HCEC 1CT (cell line): ENCODE measurements at regions not wholly inside any gene's neighbourhood (a gene's known extent, or its start where the extent isn't known, plus 50 kb on each side); places are given as distances from the start of the nearest gene placed in this dataset.
"Not testable (repeated sequence)": the region's sequence is repeated elsewhere in the genome, so short reads cannot be mapped to it uniquely, and the experiment has no call there.

Experiments used
- DNase-seq: peaks from one replicate; pipeline ENCODE4 v3.0.0-alpha.2; 2017

DNA sequence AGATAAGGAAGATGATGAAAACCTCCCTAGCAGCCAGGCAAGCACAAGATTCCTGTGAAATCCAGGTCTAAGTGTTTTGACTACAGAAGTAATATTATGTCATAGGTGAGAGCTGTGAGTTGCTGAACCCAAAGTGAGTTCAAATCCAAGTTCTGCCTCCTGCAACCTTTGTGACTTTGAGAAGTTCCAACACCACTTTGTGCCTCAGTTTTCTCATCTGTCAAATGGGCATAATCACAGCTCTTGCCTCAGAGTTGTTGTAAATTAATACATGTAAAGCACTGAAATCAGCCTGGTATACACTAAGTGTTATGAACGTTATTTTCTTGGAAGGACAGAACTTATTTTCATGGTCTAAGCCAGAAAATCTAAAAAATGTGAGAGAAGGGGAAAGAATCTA is 210.3 kb upstream of the FRG2C start:
- DNase-seq: not testable (repeated sequence)

DNA sequence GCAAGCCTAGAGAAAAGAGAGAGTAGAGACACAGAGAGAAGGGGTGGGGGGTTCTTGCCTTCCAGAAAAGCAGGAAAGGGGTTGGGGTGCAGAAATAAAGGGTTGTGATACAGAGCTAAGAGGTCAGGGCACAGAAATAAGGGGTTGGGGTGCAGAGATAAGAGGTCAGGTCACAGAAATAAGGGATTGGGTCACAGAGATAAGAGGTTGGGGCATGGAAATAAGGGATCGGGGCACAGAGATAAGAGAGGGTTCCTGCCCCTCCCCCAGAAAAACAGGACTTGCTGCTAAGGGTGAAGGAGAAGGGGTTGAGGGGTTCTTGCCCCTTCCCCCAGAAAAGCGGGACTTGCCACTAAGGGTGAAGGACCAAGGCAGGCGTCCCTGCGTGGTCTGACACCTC is 189.6 kb upstream of the FRG2C start:
- DNase-seq: not testable (repeated sequence)

- not testable (repeated sequence) for DNase-seq
Measured at GRCh38 chr3:75496600-75496999, 167.5 kb upstream of the FRG2C start.

- not testable (repeated sequence) for DNase-seq
Measured at GRCh38 chr3:75500357-75500756, 163.8 kb upstream of the FRG2C start.

DNA sequence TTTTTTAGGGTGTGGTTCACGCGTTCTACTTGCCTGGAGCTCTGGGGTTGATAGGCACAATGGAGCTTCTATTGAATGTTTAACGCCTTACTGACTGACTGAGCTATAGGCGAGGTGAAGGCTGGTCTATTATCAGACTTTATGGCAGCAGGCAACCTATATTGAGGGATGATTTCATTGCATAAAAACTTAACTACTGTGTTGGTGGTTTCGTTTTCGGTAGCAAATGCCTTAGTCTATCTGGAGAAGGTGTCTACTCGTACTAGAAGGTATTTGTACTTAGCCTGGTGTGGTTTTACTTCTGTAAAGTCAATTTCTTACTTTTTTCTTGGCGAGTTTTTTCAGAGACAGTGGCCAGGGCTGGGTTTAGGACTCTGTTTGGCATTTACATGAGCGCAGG is 162.0 kb upstream of the FRG2C start:
- DNase-seq: not testable (repeated sequence)

DNA sequence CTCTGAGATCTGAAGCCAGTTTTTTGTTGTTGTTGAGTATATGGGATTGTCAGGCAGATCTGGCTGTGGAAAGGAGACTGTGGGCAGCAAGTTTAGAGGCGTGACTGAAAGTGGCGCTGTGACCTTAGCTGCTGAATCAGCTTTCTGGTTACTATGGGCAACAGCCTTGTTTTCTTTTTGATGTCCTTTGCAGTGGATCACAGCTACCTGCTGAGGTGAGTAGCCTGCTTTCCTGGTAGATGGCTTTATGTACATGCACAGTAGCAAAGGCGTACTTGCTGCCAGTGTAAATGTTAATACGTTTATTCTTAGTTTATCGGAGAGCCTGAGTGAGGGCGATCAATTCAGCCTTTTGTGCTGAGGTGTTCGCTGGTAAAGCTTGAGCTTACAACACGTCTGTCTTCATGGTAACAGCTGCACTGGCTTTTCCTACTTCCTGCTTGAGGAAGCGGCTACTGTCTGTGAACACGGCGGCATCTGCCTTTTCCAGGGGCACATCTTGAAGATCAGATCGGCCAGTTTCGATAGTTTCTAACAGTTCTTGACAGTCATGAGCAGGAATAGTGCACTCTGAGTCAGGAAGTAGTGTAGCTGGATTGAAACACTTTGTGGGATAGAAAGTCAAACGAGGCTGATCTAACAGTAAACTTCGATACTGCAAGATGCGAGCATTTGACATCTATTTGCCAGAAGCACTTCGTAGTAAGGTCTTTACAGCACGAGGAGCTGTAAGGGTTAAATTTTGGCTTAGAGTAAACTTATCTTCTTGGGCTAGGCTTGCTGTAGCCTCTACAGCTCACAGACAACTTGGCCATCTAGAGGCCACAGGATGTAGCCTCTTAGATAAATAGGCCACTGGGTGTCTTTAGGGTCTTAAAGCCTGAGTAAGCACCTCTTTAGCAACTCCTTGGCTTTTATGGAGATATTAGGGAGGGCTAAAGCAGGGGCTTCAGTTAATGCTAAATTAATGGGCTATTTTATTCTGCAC is 161.1 kb upstream of the FRG2C start:
- peak; percentile 60 for DNase-seq

- no peak for DNase-seq
Measured at GRCh38 chr3:75506603-75507002, 157.5 kb upstream of the FRG2C start.

- DNase-seq: not testable (repeated sequence)
Measured at GRCh38 chr3:75507956-75508355, 156.2 kb upstream of the FRG2C start.

DNA sequence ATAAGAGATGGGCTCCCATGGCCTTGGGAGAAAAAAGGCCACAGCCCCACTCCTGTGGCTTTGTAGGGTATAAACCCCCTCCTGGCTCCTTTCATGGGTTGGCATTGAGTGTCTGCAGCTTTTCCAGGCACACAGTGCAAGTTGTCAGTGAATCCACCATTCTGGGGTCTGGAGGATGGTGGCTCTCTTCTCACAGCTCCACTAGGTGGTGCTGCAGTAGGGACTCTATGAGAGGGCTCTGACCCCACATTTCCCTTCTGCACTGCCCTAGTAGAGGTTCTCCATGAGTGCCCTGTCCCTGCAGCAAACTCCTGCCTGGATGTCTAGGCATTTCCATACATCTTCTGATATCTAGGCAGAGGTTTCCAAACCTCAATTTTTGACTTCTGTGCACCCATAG is 136.5 kb upstream of the FRG2C start:
- not testable (repeated sequence) for DNase-seq

DNA sequence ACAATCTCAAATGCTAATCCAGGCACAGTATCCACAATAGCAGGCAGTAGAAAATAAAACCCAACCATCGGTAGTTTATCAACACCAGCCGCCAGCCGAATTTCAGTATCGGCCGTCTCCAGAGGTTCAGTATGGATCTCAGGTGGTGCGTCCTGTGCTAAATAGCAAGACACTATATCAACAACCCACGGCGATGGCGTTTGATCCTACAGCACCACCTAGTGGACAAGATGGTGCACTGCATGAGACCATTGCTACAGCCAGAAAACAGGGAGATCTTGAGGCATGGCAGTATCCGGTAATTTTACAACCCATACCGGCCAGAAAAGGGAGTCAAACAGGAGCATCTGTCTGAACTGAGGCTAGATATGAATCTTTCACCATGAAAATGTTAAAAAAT is 112.0 kb upstream of the FRG2C start:
- peak; percentile 7 for DNase-seq

- not testable (repeated sequence) for DNase-seq
Measured at GRCh38 chr3:75564427-75564826, 99.7 kb upstream of the FRG2C start.

GRCh38 chr3:75572303-75572702 is 91.8 kb upstream of the FRG2C start:
- not testable (repeated sequence) for DNase-seq

- DNase-seq: not testable (repeated sequence)
Measured at GRCh38 chr3:75579091-75579490, 85.0 kb upstream of the FRG2C start.

DNA sequence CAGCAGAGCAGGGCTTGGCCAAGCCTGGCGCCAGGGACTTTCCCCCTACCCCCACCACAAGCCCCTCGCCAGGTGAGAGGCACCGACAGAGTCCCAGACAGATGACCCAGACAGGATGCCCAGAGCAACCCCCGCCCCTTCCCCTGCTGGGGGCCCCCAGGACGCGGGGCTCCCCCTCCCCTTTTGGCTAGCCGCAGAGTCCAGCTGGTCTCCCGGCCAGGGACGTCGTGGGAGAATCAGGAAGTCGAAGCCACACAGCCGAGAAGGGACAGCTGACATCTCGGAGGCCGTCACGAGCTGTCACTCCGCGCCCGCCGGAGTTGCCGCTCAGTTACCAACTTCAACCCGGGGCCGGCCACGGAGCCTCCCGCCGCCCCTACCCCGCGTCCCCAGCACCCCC is 84.6 kb upstream of the FRG2C start:
- DNase-seq: not testable (repeated sequence)

GRCh38 chr3:75579981-75580782 is 83.9 kb upstream of the FRG2C start:
- DNase-seq: not testable (repeated sequence)

DNA sequence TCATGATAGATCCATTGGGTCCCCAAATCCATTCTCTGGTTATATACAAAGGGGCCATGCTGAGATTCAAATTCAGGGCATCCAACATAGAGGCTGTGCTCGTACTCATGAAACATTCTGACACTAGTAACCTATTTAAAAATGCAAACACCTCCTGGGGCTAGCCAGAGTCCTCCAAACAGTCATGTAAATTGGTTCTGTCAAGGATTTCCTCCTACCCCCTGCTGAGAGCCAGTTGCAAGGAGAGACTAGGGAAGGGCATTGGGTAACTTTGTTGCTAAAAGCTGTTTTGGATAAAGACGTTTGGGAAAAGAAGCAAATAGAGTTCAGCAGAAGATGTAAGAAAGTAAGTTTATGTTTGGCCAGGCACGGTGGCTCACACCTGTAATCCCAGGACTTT is 81.6 kb upstream of the FRG2C start:
- DNase-seq: not testable (repeated sequence)

DNA sequence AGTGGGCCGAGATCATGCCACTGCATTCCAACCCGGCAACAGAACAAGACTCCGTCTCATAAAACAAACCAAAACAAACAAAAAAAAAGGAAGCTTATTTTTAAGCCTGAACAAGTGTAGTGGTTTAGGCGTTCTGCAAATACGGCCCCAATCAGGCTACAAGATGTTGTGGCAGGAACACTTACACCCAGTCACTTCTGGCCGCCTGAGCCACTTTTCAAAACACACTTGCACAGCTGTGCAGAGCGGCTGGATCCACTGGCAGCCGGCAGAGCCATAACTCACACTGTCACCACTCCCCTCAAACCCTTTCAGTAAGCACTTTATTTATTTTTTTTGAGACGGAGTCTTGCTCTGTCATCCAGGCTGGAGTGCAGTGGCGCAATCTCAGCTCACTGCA is 81.0 kb upstream of the FRG2C start:
- DNase-seq: not testable (repeated sequence)

GRCh38 chr3:75587695-75588094 is 76.4 kb upstream of the FRG2C start:
- not testable (repeated sequence) for DNase-seq

GRCh38 chr3:75590382-75590781 is 73.7 kb upstream of the FRG2C start:
- not testable (repeated sequence) for DNase-seq

DNA sequence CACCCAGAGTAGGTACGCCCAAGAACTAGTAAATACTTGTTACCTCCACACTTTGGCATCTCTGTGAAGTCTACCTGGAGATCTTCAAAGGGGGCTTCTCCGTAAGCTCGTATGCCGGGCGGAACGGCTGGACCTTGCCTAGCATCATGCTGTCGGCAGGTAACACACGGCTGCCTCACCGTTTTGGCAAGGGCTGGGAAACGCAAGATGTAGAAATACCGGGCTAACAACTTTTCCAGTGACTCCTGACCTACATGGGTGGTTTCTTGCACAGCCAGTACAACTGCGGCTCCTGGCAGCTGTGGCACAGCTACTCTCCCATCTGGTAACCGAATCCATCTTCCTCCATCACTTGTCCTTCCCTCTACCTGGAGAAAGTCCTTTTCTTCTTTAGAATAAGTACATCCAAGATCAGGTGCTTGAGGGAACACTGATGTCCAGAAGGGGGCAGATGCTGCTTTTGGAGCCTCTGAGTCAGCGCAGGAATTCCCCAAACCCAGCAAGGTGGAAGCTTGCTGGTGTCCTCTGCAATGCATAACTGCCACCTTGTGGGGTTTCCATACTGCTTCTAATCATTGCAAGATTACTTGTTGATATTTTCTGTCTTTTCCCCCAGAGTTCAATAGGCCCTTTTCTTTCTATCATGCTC is 59.7 kb upstream of the FRG2C start:
- peak; percentile 4 for DNase-seq

GRCh38 chr3:75607996-75608395 is 56.1 kb upstream of the FRG2C start:
- not testable (repeated sequence) for DNase-seq

- not testable (repeated sequence) for DNase-seq
Measured at GRCh38 chr3:75609598-75609997, 54.5 kb upstream of the FRG2C start.

GRCh38 chr3:75610773-75611172 is 53.4 kb upstream of the FRG2C start:
- DNase-seq: no peak
